SK-N-SH (cell line): ENCODE measurements at regions not wholly inside any gene's neighbourhood (a gene's known extent, or its start where the extent isn't known, plus 50 kb on each side); places are given as distances from the start of the nearest gene placed in this dataset.

Experiments
- CTCF ChIA-PET: fragments of 300-600, 350-600 bp; formaldehyde crosslinking; extraction: SDS; loops from one replicate; lab custom pipeline; 2021; lab: Yijun Ruan, JAX
- POLR2A ChIA-PET: fragments of 350-600 bp; sonication (Branson Sonifier 250); formaldehyde crosslinking; extraction: SDS; loops from one replicate; lab custom pipeline; 2020; ENCODE audit warnings: antibody characterized with exemption, inconsistent platforms; lab: Yijun Ruan, JAX
- DNase-seq: peaks from one replicate; pipeline ENCODE4 v3.0.0; 2012
- H2AFZ ChIP-seq: fragments of 200-600 bp; sonication (generic); 2 replicates; pipeline ENCODE4 v1.8.1; 2016; ENCODE audit warnings: antibody characterized with exemption, mild to moderate bottlenecking, low read depth
- H3F3A ChIP-seq: fragments of 200-600 bp; sonication (generic); replicated peaks from 2 replicates; pipeline ENCODE3; 2016; ENCODE audit warnings: antibody characterized with exemption, mild to moderate bottlenecking; ENCODE audit not compliant: insufficient read depth
- H3K27ac ChIP-seq, 2 experiments: fragments of 200-500 bp in 1 of 2; fragments of 200-600 bp in 1 of 2; sonication (Bioruptor generic) in 1 of 2; sonication (generic), shearing (Covaris generic) in 1 of 2; 2 replicates each; pipeline versions ENCODE4 v1.5.1 to v1.6.1; 2014 to 2016; ENCODE audit warnings: low read depth in 2 of 2, inconsistent platforms in 1 of 2, low read length in 1 of 2, mild to moderate bottlenecking in 1 of 2, mixed read lengths in 1 of 2
- H3K27me3 ChIP-seq: fragments of 200-600 bp; sonication (generic), shearing (Covaris generic); 2 replicates; pipeline ENCODE4 v1.6.1; 2016; ENCODE audit warnings: mixed run types; ENCODE audit not compliant: insufficient read depth
- H3K36me3 ChIP-seq, 2 experiments: fragments of 200-500 bp in 1 of 2; fragments of 200-600 bp in 1 of 2; sonication (Bioruptor generic) in 1 of 2; sonication (generic) in 1 of 2; replicated peaks in 1 of 2; 2 replicates each; pipeline versions ENCODE3 to v1.5.1; 2014 to 2016; ENCODE audit warnings: low read length in 1 of 2, mild to moderate bottlenecking in 1 of 2; ENCODE audit not compliant: insufficient read depth in 2 of 2, control insufficient read depth in 1 of 2
- H3K4me1 ChIP-seq, 2 experiments: fragments of 200-500 bp in 1 of 2; fragments of 200-600 bp in 1 of 2; sonication (Bioruptor generic) in 1 of 2; sonication (generic), shearing (Covaris generic) in 1 of 2; 2 replicates each; pipeline versions ENCODE4 v1.5.1 to v1.6.1; 2014 to 2016; ENCODE audit warnings: low read depth in 1 of 2, low read length in 1 of 2, mixed run types in 1 of 2; ENCODE audit not compliant: insufficient read depth in 2 of 2, control insufficient read depth in 1 of 2
- H3K4me2 ChIP-seq: fragments of 200-600 bp; sonication (generic), shearing (Covaris generic); 2 replicates; pipeline ENCODE4 v1.6.1; 2017; ENCODE audit warnings: mixed run types
- H3K4me3 ChIP-seq, 2 experiments: fragments of 200-500 bp in 1 of 2; fragments of 200-600 bp in 1 of 2; sonication (Bioruptor generic) in 1 of 2; sonication (generic), shearing (Covaris generic) in 1 of 2; 2 replicates each; pipeline versions ENCODE4 v1.5.1 to v1.8.1; 2014 to 2016; ENCODE audit warnings: low read depth in 2 of 2, inconsistent platforms in 1 of 2, low read length in 1 of 2, mild to moderate bottlenecking in 1 of 2, mixed read lengths in 1 of 2, moderate library complexity in 1 of 2
- H3K79me2 ChIP-seq: fragments of 200-600 bp; sonication (generic); 2 replicates; pipeline ENCODE4 v1.8.1; 2017; ENCODE audit warnings: mild to moderate bottlenecking; ENCODE audit not compliant: insufficient read depth
- H3K9ac ChIP-seq: fragments of 200-600 bp; sonication (generic); 2 replicates; pipeline ENCODE4 v1.6.1; 2017; ENCODE audit warnings: mixed run types
- H3K9me2 ChIP-seq: fragments of 200-600 bp; sonication (generic); 2 replicates; pipeline ENCODE4 v1.6.1; 2017; ENCODE audit warnings: mixed run types
- H3K9me3 ChIP-seq: fragments of 200-600 bp; sonication (generic); 2 replicates; pipeline ENCODE4 v1.6.1; 2017; ENCODE audit warnings: mixed run types, mild to moderate bottlenecking, moderate library complexity
- H4K20me1 ChIP-seq: fragments of 200-600 bp; sonication (generic); 2 replicates; pipeline ENCODE4 v1.6.1; 2017; ENCODE audit warnings: mild to moderate bottlenecking, mixed run types; ENCODE audit not compliant: insufficient read depth
- EZH2phosphoT487 ChIP-seq: fragments of 200-600 bp; sonication (generic); IDR thresholded peaks from 2 replicates; pipeline ENCODE4 v1.6.1; 2017; ENCODE audit warnings: low read depth, mixed run types, mild to moderate bottlenecking, antibody characterized with exemption, moderate library complexity, borderline replicate concordance
- FOXJ3 ChIP-seq: sonication (generic); formaldehyde crosslinking; IDR thresholded peaks from 2 replicates; pipeline ENCODE4 v1.5.1; 2020; ENCODE audit warnings: mild to moderate bottlenecking, missing genetic modification reagents
- FOXM1 ChIP-seq: IDR thresholded peaks from 2 replicates; pipeline ENCODE4 v1.4.0; 2012; ENCODE audit warnings: low read depth, mild to moderate bottlenecking
- GATA2 ChIP-seq: sonication (generic); formaldehyde crosslinking; IDR thresholded peaks from 2 replicates; pipeline ENCODE4 v1.5.0; 2020; ENCODE audit warnings: mild to moderate bottlenecking, missing genetic modification reagents
- MEF2A ChIP-seq: IDR thresholded peaks from 2 replicates; pipeline ENCODE4 v1.4.0; 2012; ENCODE audit warnings: low read depth, borderline replicate concordance
- MXI1 ChIP-seq: IDR thresholded peaks from 2 replicates; pipeline ENCODE4 v1.6.1; 2012; ENCODE audit warnings: mild to moderate bottlenecking, low read depth, low read length, improper control_type of control experiment
- NFIC ChIP-seq: IDR thresholded peaks from 2 replicates; pipeline ENCODE4 v1.4.0; 2012; ENCODE audit warnings: borderline replicate concordance
- NRF1 ChIP-seq: IDR thresholded peaks from 2 replicates; pipeline ENCODE4 v1.6.1; 2012; ENCODE audit warnings: low read depth, mild to moderate bottlenecking, low read length
- TCF12 ChIP-seq: IDR thresholded peaks from 2 replicates; pipeline ENCODE4 v1.4.0; 2012
- WGBS: methylation state at CpG from one replicate; pipeline ENCODE4 v1.1.6; 2017; ENCODE audit warnings: low lambda C conversion rate; 5-methylcytosine and 5-hydroxymethylcytosine counted together
- TF ChIP-seq, protein P1 (sequence below): IDR thresholded peaks from 2 replicates; pipeline ENCODE4 v1.4.0; 2012; ENCODE audit warnings: low read depth
- TF ChIP-seq, protein P2 (sequence below): fragments of 200-600 bp; sonication (generic); IDR thresholded peaks from 2 replicates; pipeline ENCODE4 v1.6.1; 2017; ENCODE audit warnings: antibody characterized with exemption, mild to moderate bottlenecking, moderate library complexity
- TF ChIP-seq, protein P3 (sequence below): IDR thresholded peaks from 2 replicates; pipeline ENCODE4; 2012
- TF ChIP-seq, protein P4 (sequence below): IDR thresholded peaks from 2 replicates; pipeline ENCODE4 v1.4.0; 2012; ENCODE audit warnings: low read depth, borderline replicate concordance

DNA sequence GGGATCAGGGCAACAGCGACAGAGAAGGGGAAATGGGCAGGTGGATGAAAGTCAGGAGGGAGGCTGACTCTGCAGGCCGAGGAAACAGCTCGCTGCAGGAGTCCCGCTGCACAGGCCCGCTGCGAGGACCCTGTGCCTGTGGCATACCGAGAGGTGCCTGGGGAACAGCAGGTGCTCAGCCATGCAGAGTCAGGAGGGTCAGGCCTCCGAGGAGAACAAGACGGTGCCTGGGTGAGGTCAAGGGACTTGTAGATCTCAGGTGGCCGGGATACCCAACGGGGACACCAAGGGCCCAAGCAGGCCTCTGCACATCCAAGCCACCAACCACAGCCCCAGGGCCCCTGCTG is 67.5 kb downstream of the NCOR2 start:
- DNase-seq, result no peak
- TF ChIP-seq FOXJ3 (CRISPR knock-in tag), result no peak
- no peak for TF ChIP-seq FOXM1
- TF ChIP-seq NRF1, result no peak
- TF ChIP-seq NFIC, result no peak
- TF ChIP-seq, protein P1, sequence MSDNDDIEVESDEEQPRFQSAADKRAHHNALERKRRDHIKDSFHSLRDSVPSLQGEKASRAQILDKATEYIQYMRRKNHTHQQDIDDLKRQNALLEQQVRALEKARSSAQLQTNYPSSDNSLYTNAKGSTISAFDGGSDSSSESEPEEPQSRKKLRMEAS, result no peak
- TF ChIP-seq, protein P2, sequence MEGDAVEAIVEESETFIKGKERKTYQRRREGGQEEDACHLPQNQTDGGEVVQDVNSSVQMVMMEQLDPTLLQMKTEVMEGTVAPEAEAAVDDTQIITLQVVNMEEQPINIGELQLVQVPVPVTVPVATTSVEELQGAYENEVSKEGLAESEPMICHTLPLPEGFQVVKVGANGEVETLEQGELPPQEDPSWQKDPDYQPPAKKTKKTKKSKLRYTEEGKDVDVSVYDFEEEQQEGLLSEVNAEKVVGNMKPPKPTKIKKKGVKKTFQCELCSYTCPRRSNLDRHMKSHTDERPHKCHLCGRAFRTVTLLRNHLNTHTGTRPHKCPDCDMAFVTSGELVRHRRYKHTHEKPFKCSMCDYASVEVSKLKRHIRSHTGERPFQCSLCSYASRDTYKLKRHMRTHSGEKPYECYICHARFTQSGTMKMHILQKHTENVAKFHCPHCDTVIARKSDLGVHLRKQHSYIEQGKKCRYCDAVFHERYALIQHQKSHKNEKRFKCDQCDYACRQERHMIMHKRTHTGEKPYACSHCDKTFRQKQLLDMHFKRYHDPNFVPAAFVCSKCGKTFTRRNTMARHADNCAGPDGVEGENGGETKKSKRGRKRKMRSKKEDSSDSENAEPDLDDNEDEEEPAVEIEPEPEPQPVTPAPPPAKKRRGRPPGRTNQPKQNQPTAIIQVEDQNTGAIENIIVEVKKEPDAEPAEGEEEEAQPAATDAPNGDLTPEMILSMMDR, result no peak
- TF ChIP-seq GATA2 (CRISPR knock-in tag), result no peak
- TF ChIP-seq, protein P3, sequence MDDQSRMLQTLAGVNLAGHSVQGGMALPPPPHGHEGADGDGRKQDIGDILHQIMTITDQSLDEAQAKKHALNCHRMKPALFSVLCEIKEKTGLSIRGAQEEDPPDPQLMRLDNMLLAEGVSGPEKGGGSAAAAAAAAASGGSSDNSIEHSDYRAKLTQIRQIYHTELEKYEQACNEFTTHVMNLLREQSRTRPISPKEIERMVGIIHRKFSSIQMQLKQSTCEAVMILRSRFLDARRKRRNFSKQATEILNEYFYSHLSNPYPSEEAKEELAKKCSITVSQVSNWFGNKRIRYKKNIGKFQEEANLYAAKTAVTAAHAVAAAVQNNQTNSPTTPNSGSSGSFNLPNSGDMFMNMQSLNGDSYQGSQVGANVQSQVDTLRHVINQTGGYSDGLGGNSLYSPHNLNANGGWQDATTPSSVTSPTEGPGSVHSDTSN, result no peak
- TF ChIP-seq EZH2phosphoT487, result no peak
- TF ChIP-seq MXI1, result no peak
- TF ChIP-seq, protein P4, sequence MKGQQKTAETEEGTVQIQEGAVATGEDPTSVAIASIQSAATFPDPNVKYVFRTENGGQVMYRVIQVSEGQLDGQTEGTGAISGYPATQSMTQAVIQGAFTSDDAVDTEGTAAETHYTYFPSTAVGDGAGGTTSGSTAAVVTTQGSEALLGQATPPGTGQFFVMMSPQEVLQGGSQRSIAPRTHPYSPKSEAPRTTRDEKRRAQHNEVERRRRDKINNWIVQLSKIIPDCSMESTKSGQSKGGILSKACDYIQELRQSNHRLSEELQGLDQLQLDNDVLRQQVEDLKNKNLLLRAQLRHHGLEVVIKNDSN, result no peak
- no peak for TF ChIP-seq TCF12
- Histone ChIP-seq H4K20me1 (peaks cover 100% of the 10 kb centered on the region), H3F3A (peaks cover 5% of the 10 kb centered on the region), H3K9me2 (no peaks in the 10 kb centered on the region), H3K4me2 (no peak overlapping the region), H3K36me3 (peaks cover 0 to 3% of the 10 kb centered on the region in 2 experiments), H3K27ac (peak overlapping the region; percentile 47; a peak in 2 of 4 replicates), H3K9me3 (no peaks in the 10 kb centered on the region), H3K4me3 (no peak overlapping the region), H3K4me1 (peaks cover 33 to 68% of the 10 kb centered on the region in 2 experiments; a peak in 3 of 4 replicates), H3K9ac (no peak overlapping the region), H3K27me3 (no peaks in the 10 kb centered on the region), H3K79me2 (peaks cover 99% of the 10 kb centered on the region), H2AFZ (no peak overlapping the region)
- 97% methylated on average over 9 of the region's 11 CpGs for WGBS
- ChIA-PET CTCF (interaction anchor here (0.6 to 1.2 kb wide), 3 partner anchors 38 to 101 kb away, joined by 3 read pairs; no protein-coding TSS in a partner anchor), POLR2A (interaction anchor here (0.8 kb wide), 1 partner anchor 156 kb away, joined by 3 read pairs; no protein-coding TSS in a partner anchor)

DNA sequence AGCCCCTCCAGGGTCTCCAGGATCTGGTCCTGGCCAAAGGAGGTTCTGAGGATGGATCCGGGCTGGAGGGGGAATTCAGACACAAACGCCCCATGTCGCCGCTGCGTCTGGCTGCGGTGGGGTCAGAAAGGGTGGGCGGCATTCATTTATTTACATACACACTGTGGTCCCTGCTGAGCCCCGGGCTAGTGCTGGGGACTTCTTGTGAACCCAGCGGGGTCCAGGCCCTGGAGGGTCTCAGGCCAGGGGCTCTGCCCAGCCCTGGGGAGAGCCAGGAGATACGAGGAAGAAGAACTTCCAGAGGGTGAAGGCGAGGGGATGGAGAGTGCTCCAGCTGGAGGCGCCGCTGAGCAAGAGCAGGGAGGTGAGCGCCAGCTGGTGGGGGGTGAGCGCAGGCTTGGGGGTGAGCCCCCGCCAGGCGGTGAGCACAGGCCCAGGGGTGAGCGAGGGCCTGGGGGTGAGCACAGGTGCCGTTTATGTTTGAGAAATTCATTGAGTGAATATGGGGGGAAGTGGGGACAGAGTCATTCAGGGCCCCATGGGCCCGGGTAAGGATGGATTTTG is 68.1 kb downstream of the NCOR2 start:
- H3K9me2 ChIP-seq, result no peaks in the 10 kb centered on the region
- no peak for DNase-seq
- peak overlapping the region; percentile 30; the same call in 1 of the 2 replicates for H3K4me2 ChIP-seq
- peaks cover 100% of the 10 kb centered on the region for H4K20me1 ChIP-seq
- H3K9me3 ChIP-seq, result no peaks in the 10 kb centered on the region
- H2AFZ ChIP-seq, result no peak overlapping the region
- TF ChIP-seq MEF2A, result no peak
- TF ChIP-seq, protein P2, result peak; percentile 54
- POLR2A ChIA-PET, result no interaction called here
- CTCF ChIA-PET, result interaction anchor here (1.0 to 1.2 kb wide), 2 partner anchors 58 to 84 kb away, joined by 3 read pairs; no protein-coding TSS in a partner anchor
- H3K9ac ChIP-seq, result no peak overlapping the region
- no peaks in the 10 kb centered on the region for H3K27me3 ChIP-seq
- H3K27ac ChIP-seq, result peak overlapping the region; percentile 39 to 47; a peak in 3 of 4 replicates
- H3F3A ChIP-seq, result peaks cover 5% of the 10 kb centered on the region
- H3K4me1 ChIP-seq, result peaks cover 33 to 62% of the 10 kb centered on the region in 2 experiments; a peak in 3 of 4 replicates
- H3K4me3 ChIP-seq, result no peak overlapping the region
- H3K36me3 ChIP-seq, result peaks cover 0 to 9% of the 10 kb centered on the region in 2 experiments
- H3K79me2 ChIP-seq, result peaks cover 99% of the 10 kb centered on the region
- WGBS, result 92% methylated on average over 19 of the region's 20 CpGs
